Naive B cell (primary cell): ENCODE measurements at regions not wholly inside any gene's neighbourhood (a gene's known extent, or its start where the extent isn't known, plus 50 kb on each side); places are given as distances from the start of the nearest gene placed in this dataset.
"Not testable (repeated sequence)": the region's sequence is repeated elsewhere in the genome, so short reads cannot be mapped to it uniquely, and the experiment has no call there.

Experiments
- ATAC-seq, 2 donors: fragments of 150-1000 bp; cut with Tn5 transposase; 2 replicates each; pipeline ENCODE4 v1.10.0; 2021; ENCODE audit warnings: low read depth in 2 of 2, mild to moderate bottlenecking in 2 of 2, moderate library complexity in 2 of 2
- DNase-seq: peaks from one replicate; pipeline ENCODE4 v3.0.0; 2022
- H3K27ac Mint-ChIP-seq, 6 donors: one replicate each; pipeline ENCODE4 v1.8.0; 2020 to 2022; ENCODE audit warnings: mild to moderate bottlenecking in 6 of 6, mixed read lengths in 6 of 6, moderate library complexity in 5 of 6, inconsistent platforms in 2 of 6
- H3K27me3 Mint-ChIP-seq, 3 donors: one replicate each; pipeline ENCODE4 v1.8.0; 2021 to 2022; ENCODE audit warnings: mixed read lengths in 3 of 3, mild to moderate bottlenecking in 1 of 3
- H3K36me3 Mint-ChIP-seq, 2 donors: one replicate each; pipeline ENCODE4 v1.8.0; 2020 to 2022; ENCODE audit warnings: mixed read lengths in 2 of 2, inconsistent platforms in 1 of 2, mild to moderate bottlenecking in 1 of 2
- H3K4me1 Mint-ChIP-seq, 3 donors: one replicate each; pipeline ENCODE4 v1.8.0; 2020 to 2022; ENCODE audit warnings: mixed read lengths in 3 of 3, inconsistent platforms in 1 of 3, mild to moderate bottlenecking in 1 of 3, moderate library complexity in 1 of 3
- H3K4me3 Mint-ChIP-seq, 8 donors: one replicate each; pipeline ENCODE4 v1.8.0; 2020 to 2022; ENCODE audit warnings: mild to moderate bottlenecking in 8 of 8, mixed read lengths in 8 of 8, moderate library complexity in 8 of 8, inconsistent platforms in 2 of 8
- H3K9me3 Mint-ChIP-seq, 7 donors: one replicate each; pipeline ENCODE4 v1.8.0; 2020 to 2022; ENCODE audit warnings: mixed read lengths in 7 of 7, mild to moderate bottlenecking in 5 of 7, inconsistent platforms in 2 of 7, moderate library complexity in 1 of 7

- no peak overlapping the region for H3K4me3 Mint-ChIP-seq
- DNase-seq (no peak), ATAC-seq (no peak)
- H3K36me3 Mint-ChIP-seq = peaks cover 0 to 8% of the 10 kb centered on the region in 2 donors
- H3K27me3 Mint-ChIP-seq = peaks cover 22 to 37% (median 32%) of the 10 kb centered on the region in 3 donors
- H3K9me3 Mint-ChIP-seq = peaks cover 0 to 15% (median 6%) of the 10 kb centered on the region in 7 donors
- peaks cover 9 to 12% (median 12%) of the 10 kb centered on the region in 3 donors for H3K4me1 Mint-ChIP-seq
- no peak overlapping the region for H3K27ac Mint-ChIP-seq
Observed at GRCh38 chr14:71165121-71166031, 258.1 kb downstream of the PCNX1 start.

- Mint-ChIP-seq H3K27ac (peak overlapping the region in 1 of 6 donors; percentile 45), H3K27me3 (peaks cover 26 to 47% (median 40%) of the 10 kb centered on the region in 3 donors), H3K9me3 (peaks cover 0 to 6% (median 0%) of the 10 kb centered on the region in 7 donors), H3K4me1 (peaks cover 9 to 12% (median 12%) of the 10 kb centered on the region in 3 donors), H3K36me3 (peaks cover 0 to 8% of the 10 kb centered on the region in 2 donors), H3K4me3 (no peak overlapping the region)
- DNase-seq (no peak), ATAC-seq (peak in 1 of 2 donors; percentile 14)
Observed at GRCh38 chr14:71166180-71166837, 259.1 kb downstream of the PCNX1 start.

- not testable (repeated sequence) for ATAC-seq, H3K4me3 Mint-ChIP-seq, DNase-seq, H3K36me3 Mint-ChIP-seq, H3K27ac Mint-ChIP-seq, H3K9me3 Mint-ChIP-seq
- Mint-ChIP-seq H3K4me1 (peaks cover 9 to 12% (median 12%) of the 10 kb centered on the region in 3 donors), H3K27me3 (peaks cover 31 to 53% (median 49%) of the 10 kb centered on the region in 3 donors)
Observed at GRCh38 chr14:71167325-71167950, 260.2 kb downstream of the PCNX1 start.

GRCh38 chr14:71168161-71168560, 260.9 kb downstream of the PCNX1 start:
- H3K27me3 Mint-ChIP-seq = peaks cover 34 to 56% (median 56%) of the 10 kb centered on the region in 3 donors
- H3K27ac Mint-ChIP-seq = peak overlapping the region in 3 of 6 donors; percentile 50 to 71 (median 50)
- not testable (repeated sequence) for DNase-seq, H3K36me3 Mint-ChIP-seq, ATAC-seq, H3K9me3 Mint-ChIP-seq
- peak overlapping the region in 7 of 8 donors; percentile 36 to 87 (median 71) for H3K4me3 Mint-ChIP-seq
- peaks cover 9 to 12% (median 12%) of the 10 kb centered on the region in 3 donors for H3K4me1 Mint-ChIP-seq

- Mint-ChIP-seq H3K27me3 (peaks cover 34 to 59% (median 56%) of the 10 kb centered on the region in 3 donors), H3K9me3 (peaks cover 0 to 3% (median 0%) of the 10 kb centered on the region in 7 donors), H3K36me3 (peaks cover 4 to 8% of the 10 kb centered on the region in 2 donors), H3K27ac (peak overlapping the region in 2 of 6 donors; percentile 50 to 71), H3K4me3 (peak overlapping the region; percentile 36 to 87 (median 61)), H3K4me1 (peaks cover 9 to 12% (median 12%) of the 10 kb centered on the region in 3 donors)
- ATAC-seq = peak in 1 of 2 donors; percentile 45
- no peak for DNase-seq
Observed at GRCh38 chr14:71168564-71169427, 261.5 kb downstream of the PCNX1 start.

- Mint-ChIP-seq H3K9me3 (peaks cover 0 to 3% (median 0%) of the 10 kb centered on the region in 7 donors), H3K27me3 (peaks cover 34 to 59% (median 56%) of the 10 kb centered on the region in 3 donors), H3K4me1 (peaks cover 9 to 12% (median 12%) of the 10 kb centered on the region in 3 donors), H3K4me3 (peak overlapping the region in 1 of 8 donors; percentile 11), H3K36me3 (peaks cover 4 to 8% of the 10 kb centered on the region in 2 donors), H3K27ac (peak overlapping the region in 1 of 6 donors; percentile 26)
- ATAC-seq (no peak), DNase-seq (no peak)
Observed at GRCh38 chr14:71169861-71170260, 262.6 kb downstream of the PCNX1 start.

- H3K9me3 Mint-ChIP-seq = no peaks in the 10 kb centered on the region
- ATAC-seq (no peak), DNase-seq (no peak)
- H3K4me1 Mint-ChIP-seq = no peaks in the 10 kb centered on the region
- peaks cover 0 to 4% of the 10 kb centered on the region in 2 donors for H3K36me3 Mint-ChIP-seq
- H3K4me3 Mint-ChIP-seq = no peak overlapping the region
- peak overlapping the region in 1 of 6 donors; percentile 73 for H3K27ac Mint-ChIP-seq
- peaks cover 23 to 29% (median 28%) of the 10 kb centered on the region in 3 donors for H3K27me3 Mint-ChIP-seq
Observed at GRCh38 chr14:71175491-71175890, 268.2 kb downstream of the PCNX1 start.

- ATAC-seq = no peak
- Mint-ChIP-seq H3K9me3 (no peaks in the 10 kb centered on the region), H3K36me3 (no peaks in the 10 kb centered on the region), H3K4me1 (no peaks in the 10 kb centered on the region), H3K27me3 (peaks cover 16 to 24% (median 18%) of the 10 kb centered on the region in 3 donors), H3K4me3 (no peak overlapping the region), H3K27ac (no peak overlapping the region)
- no peak for DNase-seq
Observed at GRCh38 chr14:71179066-71179465, 271.8 kb downstream of the PCNX1 start.

GRCh38 chr14:71180397-71180796, 273.1 kb downstream of the PCNX1 start:
- no peaks in the 10 kb centered on the region for H3K36me3 Mint-ChIP-seq
- no peak overlapping the region for H3K4me3 Mint-ChIP-seq
- peaks cover 16 to 24% (median 24%) of the 10 kb centered on the region in 3 donors for H3K27me3 Mint-ChIP-seq
- ATAC-seq (no peak), DNase-seq (no peak)
- no peaks in the 10 kb centered on the region for H3K4me1 Mint-ChIP-seq
- no peak overlapping the region for H3K27ac Mint-ChIP-seq
- no peaks in the 10 kb centered on the region for H3K9me3 Mint-ChIP-seq

- Mint-ChIP-seq H3K27me3 (peaks cover 16 to 27% (median 27%) of the 10 kb centered on the region in 3 donors), H3K36me3 (peaks cover 0 to 3% of the 10 kb centered on the region in 2 donors)
Observed at GRCh38 chr14:71181215-71182003, 274.1 kb downstream of the PCNX1 start.

GRCh38 chr14:71183876-71184689, 276.8 kb downstream of the PCNX1 start:
- Mint-ChIP-seq H3K4me1 (no peaks in the 10 kb centered on the region), H3K27ac (no peak overlapping the region), H3K36me3 (peaks cover 0 to 8% of the 10 kb centered on the region in 2 donors), H3K4me3 (no peak overlapping the region), H3K9me3 (peaks cover 0 to 8% (median 2%) of the 10 kb centered on the region in 7 donors), H3K27me3 (peaks cover 17 to 33% (median 27%) of the 10 kb centered on the region in 3 donors)
- ATAC-seq (no peak), DNase-seq (no peak)

More at GRCh38 chr14:71181215-71182003, 274.1 kb downstream of the PCNX1 start:
- ATAC-seq (no peak), DNase-seq (no peak)
- peak overlapping the region in 1 of 6 donors; percentile 21 for H3K27ac Mint-ChIP-seq
- peaks cover 0 to 2% (median 0%) of the 10 kb centered on the region in 7 donors for H3K9me3 Mint-ChIP-seq
- no peaks in the 10 kb centered on the region for H3K4me1 Mint-ChIP-seq
- no peak overlapping the region for H3K4me3 Mint-ChIP-seq
